ENCODE measurements at regions not wholly inside any gene's neighbourhood (a gene's known extent, or its start where the extent isn't known, plus 50 kb on each side); places are given as distances from the start of the nearest gene placed in this dataset.

- TF ChIP-seq TAF1 (IDR thresholded peaks at IDR 0.05; ENCODE audit: low read depth): no peak
- no peak for TF ChIP-seq EP300 (IDR thresholded peaks at IDR 0.05; ENCODE audit: borderline replicate concordance)
- no peak for TF ChIP-seq CREB1 (IDR thresholded peaks at IDR 0.05; ENCODE audit: low read depth)
- no peak for TF ChIP-seq TEAD4 (IDR thresholded peaks at IDR 0.05)
- TF ChIP-seq YY1 (IDR thresholded peaks at IDR 0.05; ENCODE audit: low read depth): no peak
- TF ChIP-seq TCF12 (IDR thresholded peaks at IDR 0.05; ENCODE audit: low read depth): no peak
- TF ChIP-seq CEBPB (IDR thresholded peaks at IDR 0.05): no peak
- no peak for TF ChIP-seq MAX (IDR thresholded peaks at IDR 0.05)
- no peak for TF ChIP-seq REST (IDR thresholded peaks at IDR 0.05; ENCODE audit: low read depth)
Measured at GRCh38 chr9:13444245-13445102, 165.0 kb upstream of the MPDZ start.

DNA sequence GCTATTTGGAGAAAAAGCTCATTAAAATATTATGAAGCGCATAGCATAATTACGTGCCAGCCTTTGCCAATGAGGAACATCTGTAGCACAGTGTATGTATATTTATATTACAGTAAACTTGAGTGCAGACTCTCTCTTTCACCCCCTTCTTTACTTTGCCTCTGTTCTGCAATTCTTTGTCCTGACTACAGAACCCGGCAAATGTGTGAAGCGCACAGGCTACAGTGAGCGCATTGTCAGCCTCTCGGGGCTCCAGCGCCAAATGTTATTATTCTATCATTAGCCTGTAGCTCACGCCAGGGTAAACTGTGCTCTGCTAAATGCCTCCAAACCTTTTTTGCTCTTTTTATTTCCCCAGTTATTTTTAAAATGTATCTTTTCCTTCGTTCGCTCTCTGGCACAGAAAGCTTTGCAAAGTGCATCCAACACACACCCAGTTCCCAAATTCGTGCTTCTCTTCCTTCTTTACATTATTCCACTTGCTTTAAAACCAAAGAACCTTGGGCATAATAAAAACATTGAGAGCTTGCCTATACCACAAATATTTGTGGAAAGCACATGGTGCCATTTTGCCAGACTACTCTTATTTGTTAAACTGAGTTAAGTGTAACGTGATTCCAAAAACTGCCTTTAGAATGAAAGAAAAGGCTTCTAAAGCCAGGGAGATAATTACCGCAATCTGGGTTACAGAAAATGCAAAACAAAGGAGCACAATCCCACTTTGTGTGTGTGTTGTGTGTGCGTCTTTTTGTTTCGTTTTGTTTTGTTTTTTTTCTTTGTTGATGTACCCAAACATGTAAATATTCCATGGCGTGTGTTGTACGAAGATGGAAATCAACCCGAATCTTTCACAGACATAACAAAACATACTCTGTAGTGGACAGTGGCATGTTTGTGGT lies 164.1 kb upstream of the MPDZ start:
- no peak for TF ChIP-seq TAF1 (IDR thresholded peaks at IDR 0.05; ENCODE audit: low read depth)
- TF ChIP-seq RAD21 (IDR thresholded peaks at IDR 0.05; ENCODE audit: low read depth): no peak
- no peak for TF ChIP-seq MAX (IDR thresholded peaks at IDR 0.05)
- no peak for TF ChIP-seq ZBTB7A (IDR thresholded peaks at IDR 0.05; ENCODE audit: low read depth)

- TF ChIP-seq FOXM1 (IDR thresholded peaks at IDR 0.05; ENCODE audit: borderline replicate concordance, low read depth) (no peak), TCF12 (IDR thresholded peaks at IDR 0.05; ENCODE audit: low read depth) (no peak), YY1 (IDR thresholded peaks at IDR 0.05; ENCODE audit: low read depth) (no peak), TAF1 (IDR thresholded peaks at IDR 0.05; ENCODE audit: low read depth) (no peak), NFIC (IDR thresholded peaks at IDR 0.05) (no peak), USF1 (IDR thresholded peaks at IDR 0.05) (no peak), MAX (IDR thresholded peaks at IDR 0.05) (no peak)
Measured at GRCh38 chr9:13439685-13440476, 160.4 kb upstream of the MPDZ start.

DNA sequence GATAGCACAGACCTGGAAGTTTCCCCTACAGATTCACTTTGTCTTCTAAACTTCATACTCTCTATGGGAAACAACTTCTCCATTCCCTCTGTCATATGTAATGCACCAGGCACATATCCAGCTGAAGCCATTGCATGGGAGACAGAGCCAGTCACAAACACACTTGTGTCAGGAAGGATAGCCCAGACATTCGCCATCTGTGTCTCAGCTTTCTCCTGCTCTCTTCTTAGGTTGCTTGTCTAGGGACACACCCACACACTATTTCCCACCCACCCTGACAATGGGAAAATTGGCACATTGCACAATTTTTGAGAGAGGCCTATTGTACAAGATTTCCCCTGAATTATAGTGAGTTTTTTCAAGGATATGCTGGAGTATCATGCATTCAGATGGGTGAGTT lies 158.4 kb upstream of the MPDZ start:
- TF ChIP-seq NFIC (IDR thresholded peaks at IDR 0.05): no peak
- TF ChIP-seq REST (IDR thresholded peaks at IDR 0.05; ENCODE audit: low read depth): no peak
- no peak for TF ChIP-seq FOXM1 (IDR thresholded peaks at IDR 0.05; ENCODE audit: borderline replicate concordance, low read depth)
- TF ChIP-seq YY1 (IDR thresholded peaks at IDR 0.05; ENCODE audit: low read depth): no peak
- no peak for TF ChIP-seq EGR1 (IDR thresholded peaks at IDR 0.05)
- no peak for TF ChIP-seq MAX (IDR thresholded peaks at IDR 0.05)
- TF ChIP-seq TCF12 (IDR thresholded peaks at IDR 0.05; ENCODE audit: low read depth): no peak
- TF ChIP-seq TEAD4 (IDR thresholded peaks at IDR 0.05): no peak
- TF ChIP-seq EP300 (IDR thresholded peaks at IDR 0.05; ENCODE audit: borderline replicate concordance): no peak
- TF ChIP-seq CEBPB (IDR thresholded peaks at IDR 0.05): no peak
- no peak for TF ChIP-seq TAF1 (IDR thresholded peaks at IDR 0.05; ENCODE audit: low read depth)
- no peak for TF ChIP-seq ZBTB7A (IDR thresholded peaks at IDR 0.05; ENCODE audit: low read depth)
- TF ChIP-seq USF1 (IDR thresholded peaks at IDR 0.05): no peak
- no peak for TF ChIP-seq RAD21 (IDR thresholded peaks at IDR 0.05; ENCODE audit: low read depth)
- no peak for TF ChIP-seq CREB1 (IDR thresholded peaks at IDR 0.05; ENCODE audit: low read depth)
